CD4-positive, alpha-beta T cell (primary cell): ENCODE measurements at regions not wholly inside any gene's neighbourhood (a gene's known extent, or its start where the extent isn't known, plus 50 kb on each side); places are given as distances from the start of the nearest gene placed in this dataset.

ENCODE experiments used
- ATAC-seq: fragments of 200-7000 bp; cut with Tn5 transposase; one replicate; pipeline ENCODE4 v1.10.0; 2022; ENCODE audit warnings: mild to moderate bottlenecking; ENCODE audit not compliant: poor library complexity
- CTCF ChIA-PET: fragments of 350-600 bp; sonication (Branson Sonifier 250); formaldehyde crosslinking; loops from one replicate; lab custom pipeline; 2021; ENCODE audit warnings: antibody characterized with exemption, inconsistent platforms; lab: Charles Lee
- POLR2A ChIA-PET: fragments of 350-600 bp; sonication (Branson Sonifier 250); formaldehyde crosslinking; loops from one replicate; lab custom pipeline; 2021; ENCODE audit warnings: antibody characterized with exemption, inconsistent platforms; lab: Charles Lee
- DNase-seq, 14 experiments: peaks; one replicate each; pipeline ENCODE4 v3.0.0-alpha.2; 2013 to 2020; ENCODE audit warnings: mixed read lengths in 2 of 14
- H3K27ac ChIP-seq, 2 donors: one replicate each; pipeline versions ENCODE4 v1.5.1 to v1.7.0; 2013; ENCODE audit warnings: low read length in 2 of 2, low read depth in 1 of 2, mild to moderate bottlenecking in 1 of 2
- H3K27me3 ChIP-seq, 2 experiments: 1 replicate in 1 of 2; 2 replicates in 1 of 2; pipeline versions ENCODE4 v1.6.1 to v1.7.0; 2013; ENCODE audit warnings: low read length in 2 of 2, control low read depth in 1 of 2, mild to moderate bottlenecking in 1 of 2, moderate library complexity in 1 of 2; ENCODE audit not compliant: insufficient read depth in 2 of 2, control insufficient read depth in 1 of 2
- H3K36me3 ChIP-seq: one replicate; pipeline ENCODE4 v1.6.1; 2013; ENCODE audit warnings: low read length, control low read depth; ENCODE audit not compliant: insufficient read depth
- H3K4me1 ChIP-seq: one replicate; pipeline ENCODE4 v1.6.1; 2013; ENCODE audit warnings: low read length, control low read depth; ENCODE audit not compliant: insufficient read depth
- H3K4me3 ChIP-seq: one replicate; pipeline ENCODE4 v1.5.1; 2013; ENCODE audit warnings: mild to moderate bottlenecking, low read length, moderate library complexity
- H3K9me3 ChIP-seq, 2 experiments: 1 replicate in 1 of 2; 2 replicates in 1 of 2; pipeline versions ENCODE4 v1.6.1 to v1.7.0; 2013; ENCODE audit warnings: low read length in 2 of 2, mild to moderate bottlenecking in 2 of 2, control low read depth in 1 of 2, moderate library complexity in 1 of 2; ENCODE audit not compliant: control insufficient read depth in 1 of 2, insufficient read depth in 1 of 2
- H3K27ac Mint-ChIP-seq: one replicate; pipeline ENCODE4 v1.8.0; 2020; ENCODE audit warnings: mixed read lengths
- H3K27me3 Mint-ChIP-seq: one replicate; pipeline ENCODE4 v1.8.0; 2021; ENCODE audit warnings: mixed read lengths
- H3K36me3 Mint-ChIP-seq: one replicate; pipeline ENCODE4 v1.8.0; 2021; ENCODE audit warnings: low read depth, mixed read lengths
- H3K4me1 Mint-ChIP-seq: one replicate; pipeline ENCODE4 v1.8.0; 2021; ENCODE audit warnings: low read depth, mixed read lengths
- H3K4me3 Mint-ChIP-seq: one replicate; pipeline ENCODE4 v1.8.0; 2020; ENCODE audit warnings: mild to moderate bottlenecking, mixed read lengths
- H3K9me3 Mint-ChIP-seq: one replicate; pipeline ENCODE4 v1.8.0; 2020; ENCODE audit warnings: mixed read lengths
- intact Hi-C, 2 experiments: fragments of 100-400 bp; cut with DNase I in 1 of 2; cut with micrococcal nuclease in 1 of 2; formaldehyde crosslinking; loops; one replicate each; pipeline versions ENCODE4 v1.15.1 to v1.9.0; 2023 to 2025; cut with DNase I, micrococcal nuclease
- TF ChIP-seq, protein P1 (sequence below): fragments of 200-600 bp; IDR thresholded peaks from one replicate; pipeline ENCODE4 v1.8.0; 2022; ENCODE audit warnings: antibody characterized with exemption, mild to moderate bottlenecking

- CTCF ChIA-PET, result interaction anchor here (1.0 to 1.5 kb wide), 3 partner anchors 24 to 59 kb away, joined by 3 to 6 read pairs (median 3); no protein-coding TSS in a partner anchor
- Mint-ChIP-seq H3K9me3 (no peaks in the 10 kb centered on the region), H3K27me3 (no peaks in the 10 kb centered on the region), H3K4me3 (peak overlapping the region; percentile 69), H3K4me1 (peaks cover 71% of the 10 kb centered on the region), H3K36me3 (no peaks in the 10 kb centered on the region), H3K27ac (peak overlapping the region; percentile 95)
- no peaks in the 10 kb centered on the region for H3K27me3 ChIP-seq
- no peaks in the 10 kb centered on the region for H3K9me3 ChIP-seq
- peaks cover 58% of the 10 kb centered on the region for H3K4me1 ChIP-seq
- H3K36me3 ChIP-seq, result no peaks in the 10 kb centered on the region
- peak overlapping the region; percentile 92 to 96 for H3K27ac ChIP-seq
- TF ChIP-seq, protein P1, sequence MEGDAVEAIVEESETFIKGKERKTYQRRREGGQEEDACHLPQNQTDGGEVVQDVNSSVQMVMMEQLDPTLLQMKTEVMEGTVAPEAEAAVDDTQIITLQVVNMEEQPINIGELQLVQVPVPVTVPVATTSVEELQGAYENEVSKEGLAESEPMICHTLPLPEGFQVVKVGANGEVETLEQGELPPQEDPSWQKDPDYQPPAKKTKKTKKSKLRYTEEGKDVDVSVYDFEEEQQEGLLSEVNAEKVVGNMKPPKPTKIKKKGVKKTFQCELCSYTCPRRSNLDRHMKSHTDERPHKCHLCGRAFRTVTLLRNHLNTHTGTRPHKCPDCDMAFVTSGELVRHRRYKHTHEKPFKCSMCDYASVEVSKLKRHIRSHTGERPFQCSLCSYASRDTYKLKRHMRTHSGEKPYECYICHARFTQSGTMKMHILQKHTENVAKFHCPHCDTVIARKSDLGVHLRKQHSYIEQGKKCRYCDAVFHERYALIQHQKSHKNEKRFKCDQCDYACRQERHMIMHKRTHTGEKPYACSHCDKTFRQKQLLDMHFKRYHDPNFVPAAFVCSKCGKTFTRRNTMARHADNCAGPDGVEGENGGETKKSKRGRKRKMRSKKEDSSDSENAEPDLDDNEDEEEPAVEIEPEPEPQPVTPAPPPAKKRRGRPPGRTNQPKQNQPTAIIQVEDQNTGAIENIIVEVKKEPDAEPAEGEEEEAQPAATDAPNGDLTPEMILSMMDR, result no peak
- no peak overlapping the region for H3K4me3 ChIP-seq
- peak; percentile 20 for ATAC-seq
- POLR2A ChIA-PET, result interaction anchor here (0.7 to 1.0 kb wide), 2 partner anchors 11 to 32 kb away, joined by 3 read pairs; no protein-coding TSS in a partner anchor
- intact Hi-C loops, result no loop called here
- peak in 5 of 14 experiments; percentile 10 to 53 (median 38) for DNase-seq
Measured at GRCh38 chr17:51430591-51430990, 170.2 kb downstream of the UTP18 start.

DNA sequence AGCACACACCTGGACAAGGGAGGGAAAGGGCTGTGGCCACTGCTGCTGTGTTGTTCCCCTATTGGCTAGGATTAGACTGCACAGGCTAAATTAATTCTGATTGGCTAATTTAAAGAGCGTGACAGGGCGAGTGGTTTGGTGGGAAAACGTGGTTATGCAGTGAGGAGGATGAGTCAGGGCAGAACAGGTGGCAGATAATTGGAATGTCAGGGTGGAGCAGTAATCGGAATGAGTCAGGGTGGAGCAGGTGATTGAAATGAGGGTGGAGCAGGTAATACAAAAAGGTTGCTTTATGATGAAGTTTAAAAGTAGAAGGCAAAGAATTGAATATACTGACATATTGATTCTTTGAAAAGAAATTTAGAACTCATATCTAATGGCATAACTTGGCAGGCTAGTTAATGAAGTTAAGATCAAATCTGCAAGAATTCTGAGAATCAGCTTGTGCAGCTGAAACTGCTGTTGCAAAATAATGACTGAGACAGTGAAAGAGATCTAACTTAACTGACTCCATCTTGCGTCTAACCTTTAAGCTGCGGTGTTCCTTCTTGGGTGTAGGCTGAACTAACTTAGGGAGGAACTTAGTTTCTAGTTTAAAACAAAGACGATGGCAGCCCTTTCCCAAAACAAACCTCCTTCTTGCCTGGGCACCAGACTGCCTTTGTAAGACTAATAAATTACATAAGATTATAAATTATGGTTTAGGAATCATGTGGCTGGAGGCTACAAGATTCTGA lies 174.3 kb downstream of the UTP18 start:
- H3K36me3 Mint-ChIP-seq, result no peaks in the 10 kb centered on the region
- TF ChIP-seq, protein P1, result no peak
- no peaks in the 10 kb centered on the region for H3K27me3 ChIP-seq
- peak overlapping the region; percentile 63 for H3K27ac Mint-ChIP-seq
- H3K27me3 Mint-ChIP-seq, result no peaks in the 10 kb centered on the region
- H3K4me3 Mint-ChIP-seq, result no peak overlapping the region
- H3K9me3 ChIP-seq, result no peaks in the 10 kb centered on the region
- peaks cover 45% of the 10 kb centered on the region for H3K4me1 ChIP-seq
- intact Hi-C loops, result no loop called here
- DNase-seq (no peak), ATAC-seq (no peak)
- H3K4me3 ChIP-seq, result no peak overlapping the region
- CTCF ChIA-PET, result interaction anchor here (2.7 kb wide), 1 partner anchor 63 kb away, joined by 12 read pairs; no protein-coding TSS in a partner anchor
- no peaks in the 10 kb centered on the region for H3K9me3 Mint-ChIP-seq
- H3K27ac ChIP-seq, result no peak overlapping the region
- H3K4me1 Mint-ChIP-seq, result peaks cover 54% of the 10 kb centered on the region
- POLR2A ChIA-PET, result no interaction called here
- H3K36me3 ChIP-seq, result no peaks in the 10 kb centered on the region

DNA sequence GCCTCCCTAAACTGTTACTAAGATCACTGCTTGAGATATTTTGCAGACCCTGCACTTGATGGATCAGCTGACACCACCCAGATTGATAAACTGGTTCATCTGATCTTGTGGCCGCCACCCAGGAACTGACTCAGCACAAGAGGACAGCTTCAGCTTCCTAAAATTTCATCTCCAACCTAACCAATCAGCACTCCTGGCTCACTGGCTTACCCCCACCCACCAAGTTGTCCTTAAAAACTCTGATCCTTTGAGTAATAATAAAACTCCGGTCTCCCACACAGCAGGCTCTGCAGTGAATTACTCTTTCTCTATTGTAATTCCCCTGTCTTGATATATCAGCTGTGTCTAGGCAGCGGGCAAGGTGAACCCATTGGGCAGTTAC lies 174.8 kb downstream of the UTP18 start:
- Histone ChIP-seq H3K27me3 (no peaks in the 10 kb centered on the region), H3K27ac (no peak overlapping the region), H3K4me1 (peaks cover 45% of the 10 kb centered on the region), H3K9me3 (no peaks in the 10 kb centered on the region), H3K36me3 (no peaks in the 10 kb centered on the region), H3K4me3 (no peak overlapping the region)
- Mint-ChIP-seq H3K4me3 (peak overlapping the region; percentile 30), H3K4me1 (peaks cover 52% of the 10 kb centered on the region), H3K27ac (peak overlapping the region; percentile 63), H3K27me3 (no peaks in the 10 kb centered on the region), H3K36me3 (no peaks in the 10 kb centered on the region), H3K9me3 (no peaks in the 10 kb centered on the region)
- DNase-seq (peak in 4 of 14 experiments; percentile 20 to 38 (median 34)), ATAC-seq (no peak)
- ChIA-PET POLR2A (no interaction called here), CTCF (interaction anchor here (1.1 to 2.7 kb wide), 3 partner anchors 8 to 63 kb away, joined by 4 to 12 read pairs (median 6); no protein-coding TSS in a partner anchor)
- intact Hi-C loops, result no loop called here
- TF ChIP-seq, protein P1, result no peak
